ENCODE measurements at regions not wholly inside any gene's neighbourhood (a gene's known extent, or its start where the extent isn't known, plus 50 kb on each side); places are given as distances from the start of the nearest gene placed in this dataset.

GRCh38 chr11:87405356-87405755 is 367.6 kb downstream of the TMEM135 start:
- DNase-seq: no peak

DNA sequence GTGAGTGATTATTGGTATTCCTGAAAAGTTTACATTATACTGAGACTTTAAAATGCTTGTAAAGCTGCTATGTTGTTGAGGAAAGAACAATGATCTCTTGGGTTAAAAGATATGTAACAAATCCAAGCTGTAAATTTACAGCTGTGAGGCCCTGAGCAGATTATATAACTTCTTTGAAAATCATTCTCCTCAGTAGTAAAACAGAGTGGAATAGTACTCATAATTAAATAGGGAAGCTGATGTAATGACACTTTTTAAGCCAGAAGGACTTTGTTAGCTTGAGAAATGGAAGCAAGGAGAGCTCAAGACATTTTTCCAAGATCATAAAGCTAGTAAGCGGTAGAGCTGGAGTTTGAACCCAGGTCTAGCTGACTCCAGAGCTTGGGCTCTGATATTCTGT is 363.9 kb downstream of the TMEM135 start:
- DNase-seq: no peak

DNA sequence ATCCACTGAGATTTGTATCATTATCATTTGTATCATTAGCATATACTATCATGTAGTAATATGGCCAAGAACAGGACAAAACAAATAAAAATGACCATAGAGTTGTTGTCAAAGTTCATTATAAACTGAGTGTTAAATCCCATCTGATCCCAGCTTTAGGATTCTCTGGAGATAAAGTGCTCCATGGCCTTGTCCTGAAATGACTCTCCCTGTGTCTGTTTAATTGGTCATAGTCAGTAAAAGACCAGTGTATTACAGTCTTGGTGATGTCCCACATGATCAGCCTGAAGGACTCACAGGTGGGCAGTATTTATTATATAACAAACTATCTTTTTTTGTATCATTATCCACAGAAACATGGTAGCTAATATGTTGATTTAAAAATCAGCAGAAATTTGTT is 361.6 kb downstream of the TMEM135 start:
- DNase-seq: no peak

GRCh38 chr11:87398931-87399330 is 361.2 kb downstream of the TMEM135 start:
- DNase-seq: no peak

GRCh38 chr11:87397011-87397865 is 359.5 kb downstream of the TMEM135 start:
- no peak for DNase-seq

- DNase-seq: no peak
These were observed 357.2 kb downstream of the TMEM135 start for GRCh38 chr11:87394924-87395323.

DNA sequence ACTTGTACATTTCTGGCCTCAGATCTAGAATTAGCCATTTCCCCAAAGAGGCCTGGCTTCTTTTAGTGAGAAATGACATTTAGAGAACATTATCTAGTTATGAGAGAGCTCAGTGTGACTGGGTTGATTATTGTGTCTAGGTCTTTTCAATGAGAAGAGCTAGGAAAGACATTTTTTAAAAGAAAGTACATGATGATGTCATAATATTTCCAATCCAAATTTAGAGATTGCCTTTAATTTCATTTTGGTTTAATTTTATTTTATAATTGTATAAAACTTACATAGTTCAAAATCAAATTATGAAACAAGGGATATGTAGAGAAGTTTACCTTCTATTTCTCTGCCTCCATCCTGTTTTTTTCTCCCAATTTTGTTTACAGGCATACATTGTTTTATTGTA is 354.9 kb downstream of the TMEM135 start:
- DNase-seq: no peak

DNA sequence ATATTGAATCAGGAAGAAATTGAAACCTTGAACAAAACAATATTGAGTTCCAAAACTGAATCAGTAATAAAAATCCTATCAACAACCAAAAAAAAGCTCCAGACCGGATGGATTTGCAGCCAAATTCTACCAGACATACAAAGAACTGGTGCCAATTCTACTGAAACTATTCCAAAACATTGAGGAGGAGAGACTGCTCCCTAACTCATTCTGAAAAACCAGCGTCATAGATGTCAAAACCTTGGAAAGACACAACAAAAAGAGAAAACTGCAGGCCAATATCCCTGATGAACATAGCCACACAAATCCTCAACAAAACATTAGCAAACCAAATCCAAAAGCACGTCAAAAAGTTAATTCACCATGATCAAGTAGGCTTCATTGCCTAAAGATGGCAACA is 353.8 kb downstream of the TMEM135 start:
- no peak for DNase-seq

- DNase-seq: no peak
These were observed 346.5 kb downstream of the TMEM135 start for GRCh38 chr11:87384078-87384729.

- no peak for DNase-seq
These were observed 336.5 kb downstream of the TMEM135 start for GRCh38 chr11:87374038-87374807.

All from CD4-positive, alpha-beta T cell treated with Interleukin-10 for 1 hour (primary cell).